HCT116 (cell line): ENCODE measurements at regions not wholly inside any gene's neighbourhood (a gene's known extent, or its start where the extent isn't known, plus 50 kb on each side); places are given as distances from the start of the nearest gene placed in this dataset.

Source experiments
- ATAC-seq: fragments of 200-7000 bp; cut with Tn5 transposase; 2 replicates; pipeline ENCODE4 v1.9.1; 2020; ENCODE audit warnings: mild to moderate bottlenecking, moderate library complexity
- BruUV-seq: library from RNA; stranded (reverse); fragments of 400-500 nt; replicated peaks from 2 replicates; lab custom pipeline; 2021; lab: Mats Ljungman, UMichigan
- CTCF ChIA-PET: fragments of 300-600 bp; sonication (Branson Sonifier 250); formaldehyde crosslinking; loops from one replicate; lab custom pipeline; 2021; ENCODE audit warnings: antibody characterized with exemption; lab: Charles Lee
- POLR2A ChIA-PET: fragments of 300-600, 350-600 bp; sonication (Branson Sonifier 250); formaldehyde crosslinking; loops from one replicate; lab custom pipeline; 2021; ENCODE audit warnings: antibody characterized with exemption; lab: Charles Lee
- RAD21 ChIA-PET, 2 experiments: fragments of 300-600 bp; sonication (Branson Sonifier 250); formaldehyde crosslinking; loops; one replicate each; lab custom pipeline; 2023; ENCODE audit warnings: low total read pairs in 2 of 2; ENCODE audit not compliant: uncharacterized antibody in 2 of 2, unreplicated experiment in 2 of 2, low non-redundant PET in 1 of 2; lab: Charles Lee
- DNase-seq: peaks from one replicate; pipeline ENCODE4 v3.0.0-alpha.2; 2010; ENCODE audit warnings: low read depth, low spot score
- H2AFZ ChIP-seq: fragments of 200-600 bp; shearing (Covaris generic), sonication (generic); 2 replicates; pipeline ENCODE4 v1.6.1; 2017; ENCODE audit warnings: low read depth, mixed run types, mixed read lengths, antibody characterized with exemption, low read length; ENCODE audit not compliant: poor library complexity, severe bottlenecking
- H3K27ac ChIP-seq: 2 replicates; pipeline ENCODE4 v1.5.1; 2012; ENCODE audit warnings: low read depth, low read length
- H3K27me3 ChIP-seq: fragments of 200-600 bp; sonication (generic); 2 replicates; pipeline ENCODE4 v1.6.1; 2016; ENCODE audit warnings: mixed run types, low read length, mixed read lengths; ENCODE audit not compliant: insufficient read depth
- H3K36me3 ChIP-seq, 2 experiments: fragments of 200-500 bp in 1 of 2; fragments of 200-600 bp in 1 of 2; sonication (Bioruptor generic) in 1 of 2; sonication (generic) in 1 of 2; 2 replicates each; pipeline versions ENCODE4 v1.5.1 to v1.6.1; 2014 to 2016; ENCODE audit warnings: low read length in 2 of 2, inconsistent platforms in 1 of 2, mixed read lengths in 1 of 2, mixed run types in 1 of 2; ENCODE audit not compliant: insufficient read depth in 2 of 2, control insufficient read depth in 1 of 2
- H3K4me1 ChIP-seq, 2 experiments: fragments of 200-600 bp in 1 of 2; sonication (generic) in 1 of 2; 2 replicates each; pipeline versions ENCODE4 v1.5.1 to v1.6.1; 2012 to 2017; ENCODE audit warnings: low read length in 2 of 2, inconsistent platforms in 1 of 2, mild to moderate bottlenecking in 1 of 2, mixed read lengths in 1 of 2, mixed run types in 1 of 2, moderate library complexity in 1 of 2; ENCODE audit not compliant: insufficient read depth in 2 of 2, control insufficient read depth in 1 of 2
- H3K4me2 ChIP-seq: fragments of 200-600 bp; sonication (generic); 2 replicates; pipeline ENCODE4 v1.6.1; 2017; ENCODE audit warnings: mixed run types, low read length, mixed read lengths
- H3K4me3 ChIP-seq, 2 experiments: fragments of 200-600 bp in 1 of 2; sonication (generic) in 1 of 2; replicated peaks in 1 of 2; 2 replicates each; pipeline ENCODE4 v1.5.1; 2011 to 2016; ENCODE audit warnings: low read length in 2 of 2, control low read depth in 1 of 2, low read depth in 1 of 2, mild to moderate bottlenecking in 1 of 2, mixed read lengths in 1 of 2, mixed run types in 1 of 2
- H3K79me2 ChIP-seq: fragments of 200-600 bp; sonication (generic); 2 replicates; pipeline ENCODE4 v1.6.1; 2017; ENCODE audit warnings: mild to moderate bottlenecking, mixed run types, low read length, moderate library complexity, mixed read lengths; ENCODE audit not compliant: insufficient read depth
- H3K9ac ChIP-seq: fragments of 200-600 bp; sonication (generic); 2 replicates; pipeline ENCODE4 v1.6.1; 2016; ENCODE audit warnings: low read length, mixed read lengths
- H3K9me2 ChIP-seq: fragments of 200-600 bp; sonication (generic), shearing (Covaris generic); 2 replicates; pipeline ENCODE4 v1.6.1; 2017; ENCODE audit warnings: mixed run types, mild to moderate bottlenecking, moderate library complexity; ENCODE audit not compliant: insufficient read depth
- H3K9me3 ChIP-seq, 2 experiments: fragments of 200-500 bp in 1 of 2; fragments of 200-600 bp in 1 of 2; sonication (Bioruptor generic) in 1 of 2; sonication (generic) in 1 of 2; 2 replicates each; pipeline ENCODE4 v1.6.1; 2014 to 2017; ENCODE audit warnings: low read length in 2 of 2, mixed read lengths in 2 of 2, inconsistent platforms in 1 of 2, low read depth in 1 of 2, mild to moderate bottlenecking in 1 of 2, mixed run types in 1 of 2, moderate library complexity in 1 of 2; ENCODE audit not compliant: control insufficient read depth in 1 of 2, insufficient read depth in 1 of 2
- H4K20me1 ChIP-seq: fragments of 200-600 bp; sonication (generic), shearing (Covaris generic); 2 replicates; pipeline ENCODE4 v1.6.1; 2017; ENCODE audit warnings: mixed run types, mild to moderate bottlenecking, moderate library complexity; ENCODE audit not compliant: insufficient read depth
- CBX3 ChIP-seq: IDR thresholded peaks from 2 replicates; pipeline ENCODE4 v1.6.1; 2012; ENCODE audit warnings: low read depth
- EGR1 ChIP-seq: IDR thresholded peaks from 2 replicates; pipeline ENCODE4 v1.6.1; 2012; ENCODE audit warnings: low read depth
- ELF1 ChIP-seq: IDR thresholded peaks from 2 replicates; pipeline ENCODE4 v1.6.1; 2012; ENCODE audit warnings: low read depth, borderline replicate concordance
- EZH2 ChIP-seq: fragments of 200-600 bp; sonication (generic); IDR thresholded peaks from 2 replicates; pipeline ENCODE4 v1.6.1; 2017; ENCODE audit warnings: antibody characterized with exemption, mixed run types
- EZH2phosphoT487 ChIP-seq: fragments of 200-600 bp; IDR thresholded peaks from 2 replicates; pipeline ENCODE4 v1.6.1; 2018; ENCODE audit warnings: antibody characterized with exemption, borderline replicate concordance
- MAX ChIP-seq: IDR thresholded peaks from 2 replicates; pipeline ENCODE4 v1.6.1; 2012
- SIN3A ChIP-seq: IDR thresholded peaks from 2 replicates; pipeline ENCODE4 v1.6.1; 2012; ENCODE audit warnings: low read depth
- SRF ChIP-seq: IDR thresholded peaks from 2 replicates; pipeline ENCODE4 v1.6.1; 2012; ENCODE audit warnings: low read depth
- TCF7L2 ChIP-seq: IDR thresholded peaks from 2 replicates; pipeline ENCODE4 v1.7.0; 2011; ENCODE audit warnings: borderline replicate concordance, inconsistent platforms; ENCODE audit not compliant: insufficient read depth, insufficient read length; ENCODE audit errors: extremely low read depth
- YY1 ChIP-seq: IDR thresholded peaks from 2 replicates; pipeline ENCODE4 v1.6.1; 2011; ENCODE audit warnings: low read length, low read depth, moderate library complexity, mild to moderate bottlenecking; ENCODE audit not compliant: insufficient replicate concordance; ENCODE audit errors: extremely low read depth
- intact Hi-C: fragments of 100-400 bp; cut with micrococcal nuclease; formaldehyde crosslinking; loops from 2 replicates; pipeline ENCODE4 v1.10.0; 2022
- TF ChIP-seq, protein P1 (sequence below): IDR thresholded peaks from 2 replicates; pipeline ENCODE4 v1.6.1; 2012; ENCODE audit warnings: low read depth
- TF ChIP-seq, protein P2 (sequence below): IDR thresholded peaks from 2 replicates; pipeline ENCODE4 v1.6.1; 2011; ENCODE audit warnings: mild to moderate bottlenecking, low read length, moderate library complexity; ENCODE audit not compliant: insufficient replicate concordance; ENCODE audit errors: extremely low read depth

- TF ChIP-seq TCF7L2 (no peak), MAX (no peak)
Observed at GRCh38 chr7:136655414-136655813, 213.0 kb upstream of the CHRM2 start (continued).

GRCh38 chr7:136654406-136654805 is 214.0 kb upstream of the CHRM2 start:
- POLR2A ChIA-PET, result no interaction called here
- Histone ChIP-seq H3K4me1 (no peaks in the 10 kb centered on the region), H2AFZ (no peak overlapping the region), H3K4me2 (no peak overlapping the region), H3K79me2 (no peaks in the 10 kb centered on the region), H3K4me3 (no peak overlapping the region), H3K9me2 (no peaks in the 10 kb centered on the region)
- no peak for ATAC-seq
- no TSS peak for BruUV-seq
- TF ChIP-seq YY1 (no peak), SIN3A (no peak), EZH2 (no peak), EGR1 (no peak), TCF7L2 (no peak), ELF1 (no peak), SRF (no peak), MAX (no peak), EZH2phosphoT487 (no peak), CBX3 (no peak)
- TF ChIP-seq, protein P1, sequence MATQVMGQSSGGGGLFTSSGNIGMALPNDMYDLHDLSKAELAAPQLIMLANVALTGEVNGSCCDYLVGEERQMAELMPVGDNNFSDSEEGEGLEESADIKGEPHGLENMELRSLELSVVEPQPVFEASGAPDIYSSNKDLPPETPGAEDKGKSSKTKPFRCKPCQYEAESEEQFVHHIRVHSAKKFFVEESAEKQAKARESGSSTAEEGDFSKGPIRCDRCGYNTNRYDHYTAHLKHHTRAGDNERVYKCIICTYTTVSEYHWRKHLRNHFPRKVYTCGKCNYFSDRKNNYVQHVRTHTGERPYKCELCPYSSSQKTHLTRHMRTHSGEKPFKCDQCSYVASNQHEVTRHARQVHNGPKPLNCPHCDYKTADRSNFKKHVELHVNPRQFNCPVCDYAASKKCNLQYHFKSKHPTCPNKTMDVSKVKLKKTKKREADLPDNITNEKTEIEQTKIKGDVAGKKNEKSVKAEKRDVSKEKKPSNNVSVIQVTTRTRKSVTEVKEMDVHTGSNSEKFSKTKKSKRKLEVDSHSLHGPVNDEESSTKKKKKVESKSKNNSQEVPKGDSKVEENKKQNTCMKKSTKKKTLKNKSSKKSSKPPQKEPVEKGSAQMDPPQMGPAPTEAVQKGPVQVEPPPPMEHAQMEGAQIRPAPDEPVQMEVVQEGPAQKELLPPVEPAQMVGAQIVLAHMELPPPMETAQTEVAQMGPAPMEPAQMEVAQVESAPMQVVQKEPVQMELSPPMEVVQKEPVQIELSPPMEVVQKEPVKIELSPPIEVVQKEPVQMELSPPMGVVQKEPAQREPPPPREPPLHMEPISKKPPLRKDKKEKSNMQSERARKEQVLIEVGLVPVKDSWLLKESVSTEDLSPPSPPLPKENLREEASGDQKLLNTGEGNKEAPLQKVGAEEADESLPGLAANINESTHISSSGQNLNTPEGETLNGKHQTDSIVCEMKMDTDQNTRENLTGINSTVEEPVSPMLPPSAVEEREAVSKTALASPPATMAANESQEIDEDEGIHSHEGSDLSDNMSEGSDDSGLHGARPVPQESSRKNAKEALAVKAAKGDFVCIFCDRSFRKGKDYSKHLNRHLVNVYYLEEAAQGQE, result no peak
- TF ChIP-seq, protein P2, sequence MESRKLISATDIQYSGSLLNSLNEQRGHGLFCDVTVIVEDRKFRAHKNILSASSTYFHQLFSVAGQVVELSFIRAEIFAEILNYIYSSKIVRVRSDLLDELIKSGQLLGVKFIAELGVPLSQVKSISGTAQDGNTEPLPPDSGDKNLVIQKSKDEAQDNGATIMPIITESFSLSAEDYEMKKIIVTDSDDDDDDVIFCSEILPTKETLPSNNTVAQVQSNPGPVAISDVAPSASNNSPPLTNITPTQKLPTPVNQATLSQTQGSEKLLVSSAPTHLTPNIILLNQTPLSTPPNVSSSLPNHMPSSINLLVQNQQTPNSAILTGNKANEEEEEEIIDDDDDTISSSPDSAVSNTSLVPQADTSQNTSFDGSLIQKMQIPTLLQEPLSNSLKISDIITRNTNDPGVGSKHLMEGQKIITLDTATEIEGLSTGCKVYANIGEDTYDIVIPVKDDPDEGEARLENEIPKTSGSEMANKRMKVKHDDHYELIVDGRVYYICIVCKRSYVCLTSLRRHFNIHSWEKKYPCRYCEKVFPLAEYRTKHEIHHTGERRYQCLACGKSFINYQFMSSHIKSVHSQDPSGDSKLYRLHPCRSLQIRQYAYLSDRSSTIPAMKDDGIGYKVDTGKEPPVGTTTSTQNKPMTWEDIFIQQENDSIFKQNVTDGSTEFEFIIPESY, result no peak
- TF ChIP-seq, all 23 proteins: peak for 0
- Histone ChIP-seq H4K20me1 (no peaks in the 10 kb centered on the region), H3K9me3 (peaks cover 3 to 5% of the 10 kb centered on the region in 2 experiments; a peak in 2 of 4 replicates), H3K9ac (no peak overlapping the region), H3K27me3 (no peaks in the 10 kb centered on the region), H3K36me3 (no peaks in the 10 kb centered on the region), H3K27ac (no peak overlapping the region)
- ChIA-PET RAD21 (no interaction called here), CTCF (no interaction called here)
- no peak for DNase-seq
- intact Hi-C loops, result no loop called here
